HCT116 (cell line): ENCODE measurements at regions not wholly inside any gene's neighbourhood (a gene's known extent, or its start where the extent isn't known, plus 50 kb on each side); places are given as distances from the start of the nearest gene placed in this dataset.

Experiments
- ATAC-seq: fragments of 200-7000 bp; cut with Tn5 transposase; 2 replicates; pipeline ENCODE4 v1.9.1; 2020; ENCODE audit warnings: mild to moderate bottlenecking, moderate library complexity
- BruUV-seq: library from RNA; stranded (reverse); fragments of 400-500 nt; replicated peaks from 2 replicates; lab custom pipeline; 2021; lab: Mats Ljungman, UMichigan
- CTCF ChIA-PET: fragments of 300-600 bp; sonication (Branson Sonifier 250); formaldehyde crosslinking; loops from one replicate; lab custom pipeline; 2021; ENCODE audit warnings: antibody characterized with exemption; lab: Charles Lee
- POLR2A ChIA-PET: fragments of 300-600, 350-600 bp; sonication (Branson Sonifier 250); formaldehyde crosslinking; loops from one replicate; lab custom pipeline; 2021; ENCODE audit warnings: antibody characterized with exemption; lab: Charles Lee
- RAD21 ChIA-PET, 2 experiments: fragments of 300-600 bp; sonication (Branson Sonifier 250); formaldehyde crosslinking; loops; one replicate each; lab custom pipeline; 2023; ENCODE audit warnings: low total read pairs in 2 of 2; ENCODE audit not compliant: uncharacterized antibody in 2 of 2, unreplicated experiment in 2 of 2, low non-redundant PET in 1 of 2; lab: Charles Lee
- DNase-seq: peaks from one replicate; pipeline ENCODE4 v3.0.0-alpha.2; 2010; ENCODE audit warnings: low read depth, low spot score
- H2AFZ ChIP-seq: fragments of 200-600 bp; shearing (Covaris generic), sonication (generic); 2 replicates; pipeline ENCODE4 v1.6.1; 2017; ENCODE audit warnings: low read depth, mixed run types, mixed read lengths, antibody characterized with exemption, low read length; ENCODE audit not compliant: poor library complexity, severe bottlenecking
- H3K27ac ChIP-seq: 2 replicates; pipeline ENCODE4 v1.5.1; 2012; ENCODE audit warnings: low read depth, low read length
- H3K27me3 ChIP-seq: fragments of 200-600 bp; sonication (generic); 2 replicates; pipeline ENCODE4 v1.6.1; 2016; ENCODE audit warnings: mixed run types, low read length, mixed read lengths; ENCODE audit not compliant: insufficient read depth
- H3K36me3 ChIP-seq, 2 experiments: fragments of 200-500 bp in 1 of 2; fragments of 200-600 bp in 1 of 2; sonication (Bioruptor generic) in 1 of 2; sonication (generic) in 1 of 2; 2 replicates each; pipeline versions ENCODE4 v1.5.1 to v1.6.1; 2014 to 2016; ENCODE audit warnings: low read length in 2 of 2, inconsistent platforms in 1 of 2, mixed read lengths in 1 of 2, mixed run types in 1 of 2; ENCODE audit not compliant: insufficient read depth in 2 of 2, control insufficient read depth in 1 of 2
- H3K4me1 ChIP-seq, 2 experiments: fragments of 200-600 bp in 1 of 2; sonication (generic) in 1 of 2; 2 replicates each; pipeline versions ENCODE4 v1.5.1 to v1.6.1; 2012 to 2017; ENCODE audit warnings: low read length in 2 of 2, inconsistent platforms in 1 of 2, mild to moderate bottlenecking in 1 of 2, mixed read lengths in 1 of 2, mixed run types in 1 of 2, moderate library complexity in 1 of 2; ENCODE audit not compliant: insufficient read depth in 2 of 2, control insufficient read depth in 1 of 2
- H3K4me2 ChIP-seq: fragments of 200-600 bp; sonication (generic); 2 replicates; pipeline ENCODE4 v1.6.1; 2017; ENCODE audit warnings: mixed run types, low read length, mixed read lengths
- H3K4me3 ChIP-seq, 2 experiments: fragments of 200-600 bp in 1 of 2; sonication (generic) in 1 of 2; replicated peaks in 1 of 2; 2 replicates each; pipeline ENCODE4 v1.5.1; 2011 to 2016; ENCODE audit warnings: low read length in 2 of 2, control low read depth in 1 of 2, low read depth in 1 of 2, mild to moderate bottlenecking in 1 of 2, mixed read lengths in 1 of 2, mixed run types in 1 of 2
- H3K79me2 ChIP-seq: fragments of 200-600 bp; sonication (generic); 2 replicates; pipeline ENCODE4 v1.6.1; 2017; ENCODE audit warnings: mild to moderate bottlenecking, mixed run types, low read length, moderate library complexity, mixed read lengths; ENCODE audit not compliant: insufficient read depth
- H3K9ac ChIP-seq: fragments of 200-600 bp; sonication (generic); 2 replicates; pipeline ENCODE4 v1.6.1; 2016; ENCODE audit warnings: low read length, mixed read lengths
- H3K9me2 ChIP-seq: fragments of 200-600 bp; sonication (generic), shearing (Covaris generic); 2 replicates; pipeline ENCODE4 v1.6.1; 2017; ENCODE audit warnings: mixed run types, mild to moderate bottlenecking, moderate library complexity; ENCODE audit not compliant: insufficient read depth
- H3K9me3 ChIP-seq, 2 experiments: fragments of 200-500 bp in 1 of 2; fragments of 200-600 bp in 1 of 2; sonication (Bioruptor generic) in 1 of 2; sonication (generic) in 1 of 2; 2 replicates each; pipeline ENCODE4 v1.6.1; 2014 to 2017; ENCODE audit warnings: low read length in 2 of 2, mixed read lengths in 2 of 2, inconsistent platforms in 1 of 2, low read depth in 1 of 2, mild to moderate bottlenecking in 1 of 2, mixed run types in 1 of 2, moderate library complexity in 1 of 2; ENCODE audit not compliant: control insufficient read depth in 1 of 2, insufficient read depth in 1 of 2
- H4K20me1 ChIP-seq: fragments of 200-600 bp; sonication (generic), shearing (Covaris generic); 2 replicates; pipeline ENCODE4 v1.6.1; 2017; ENCODE audit warnings: mixed run types, mild to moderate bottlenecking, moderate library complexity; ENCODE audit not compliant: insufficient read depth
- CBX3 ChIP-seq: IDR thresholded peaks from 2 replicates; pipeline ENCODE4 v1.6.1; 2012; ENCODE audit warnings: low read depth
- CEBPB ChIP-seq: IDR thresholded peaks from 2 replicates; pipeline ENCODE4 v1.6.1; 2012; ENCODE audit warnings: low read depth
- EZH2 ChIP-seq: fragments of 200-600 bp; sonication (generic); IDR thresholded peaks from 2 replicates; pipeline ENCODE4 v1.6.1; 2017; ENCODE audit warnings: antibody characterized with exemption, mixed run types
- EZH2phosphoT487 ChIP-seq: fragments of 200-600 bp; IDR thresholded peaks from 2 replicates; pipeline ENCODE4 v1.6.1; 2018; ENCODE audit warnings: antibody characterized with exemption, borderline replicate concordance
- FOSL1 ChIP-seq: IDR thresholded peaks from 2 replicates; pipeline ENCODE4 v1.6.1; 2012; ENCODE audit warnings: low read depth
- MAX ChIP-seq: IDR thresholded peaks from 2 replicates; pipeline ENCODE4 v1.6.1; 2012
- POLR2A ChIP-seq: IDR thresholded peaks from 2 replicates; pipeline ENCODE4 v1.7.0; 2011; ENCODE audit warnings: borderline replicate concordance; ENCODE audit not compliant: insufficient read depth, insufficient read length; ENCODE audit errors: extremely low read depth
- RAD21 ChIP-seq: IDR thresholded peaks from 2 replicates; pipeline ENCODE4 v1.6.1; 2012; ENCODE audit warnings: low read depth, mild to moderate bottlenecking
- REST ChIP-seq: IDR thresholded peaks from 2 replicates; pipeline ENCODE4 v1.6.1; 2012; ENCODE audit warnings: low read depth
- SP1 ChIP-seq: IDR thresholded peaks from 2 replicates; pipeline ENCODE4 v1.6.1; 2012; ENCODE audit warnings: low read depth
- SRF ChIP-seq: IDR thresholded peaks from 2 replicates; pipeline ENCODE4 v1.6.1; 2012; ENCODE audit warnings: low read depth
- TCF7L2 ChIP-seq: IDR thresholded peaks from 2 replicates; pipeline ENCODE4 v1.7.0; 2011; ENCODE audit warnings: borderline replicate concordance, inconsistent platforms; ENCODE audit not compliant: insufficient read depth, insufficient read length; ENCODE audit errors: extremely low read depth
- YY1 ChIP-seq: IDR thresholded peaks from 2 replicates; pipeline ENCODE4 v1.6.1; 2011; ENCODE audit warnings: low read length, low read depth, moderate library complexity, mild to moderate bottlenecking; ENCODE audit not compliant: insufficient replicate concordance; ENCODE audit errors: extremely low read depth
- ZNF274 ChIP-seq: fragments of 200-500 bp; sonication (Bioruptor generic); IDR thresholded peaks from 2 replicates; pipeline ENCODE4 v1.6.1; 2014; ENCODE audit warnings: mild to moderate bottlenecking, low read depth, low read length, inconsistent platforms
- intact Hi-C: fragments of 100-400 bp; cut with micrococcal nuclease; formaldehyde crosslinking; loops from 2 replicates; pipeline ENCODE4 v1.10.0; 2022

GRCh38 chr9:2557693-2558092 is 63.9 kb upstream of the VLDLR start (continued):
- TF ChIP-seq SP1 (no peak), EZH2 (no peak), RAD21 (no peak)

DNA sequence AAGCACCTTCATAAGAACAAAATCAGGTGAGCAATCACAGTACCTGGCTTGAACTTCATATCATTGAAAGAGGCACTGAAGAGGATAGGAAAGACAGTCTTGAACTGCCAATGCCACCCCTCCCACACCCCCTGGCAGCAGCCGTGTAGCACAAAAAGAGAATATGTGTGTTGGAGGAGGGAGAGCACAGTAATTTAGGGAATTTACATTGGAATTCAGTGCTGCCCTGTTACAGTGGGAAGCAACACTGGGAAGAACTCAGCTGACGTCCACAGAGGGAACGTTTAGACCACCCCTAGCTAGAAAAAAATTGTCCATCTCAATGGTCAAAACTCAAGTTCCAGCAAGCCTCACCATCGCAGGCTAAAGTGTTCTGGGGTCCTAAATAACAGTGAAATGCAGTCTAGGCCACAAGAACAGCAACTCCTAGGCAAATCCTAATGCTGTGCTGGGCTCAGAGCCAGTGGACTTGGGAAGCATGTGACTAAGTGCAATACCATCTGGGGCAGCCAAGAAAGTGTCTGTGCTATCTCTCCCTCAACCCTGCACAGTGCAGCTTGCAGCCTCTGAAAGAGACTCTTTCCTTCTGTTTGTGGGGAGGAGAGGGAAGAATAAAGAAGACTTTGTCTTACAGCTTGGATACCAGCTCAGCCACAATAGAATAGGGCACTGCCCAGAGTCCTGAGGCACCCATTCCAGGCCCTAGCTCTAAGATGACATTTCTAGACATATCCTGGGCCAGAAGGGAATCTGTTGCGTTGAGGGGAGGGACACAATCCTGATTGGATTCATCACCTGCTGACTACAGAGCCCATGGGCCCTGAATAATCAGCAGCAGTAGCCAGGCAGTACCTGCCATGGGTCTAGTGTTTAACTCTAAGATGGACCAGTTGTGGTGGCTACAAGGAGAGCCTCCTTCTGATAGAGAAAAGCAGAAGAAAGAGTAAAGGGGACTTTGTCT is 62.1 kb upstream of the VLDLR start:
- ATAC-seq (peak; percentile 72), DNase-seq (no peak)
- Histone ChIP-seq H3K36me3 (no peaks in the 10 kb centered on the region), H4K20me1 (no peaks in the 10 kb centered on the region), H3K27me3 (no peaks in the 10 kb centered on the region), H2AFZ (no peak overlapping the region), H3K27ac (no peak overlapping the region), H3K4me3 (no peak overlapping the region), H3K9me3 (no peaks in the 10 kb centered on the region), H3K9ac (no peak overlapping the region), H3K79me2 (no peaks in the 10 kb centered on the region), H3K9me2 (no peaks in the 10 kb centered on the region), H3K4me2 (no peak overlapping the region), H3K4me1 (peaks cover 0 to 6% of the 10 kb centered on the region in 2 experiments; a peak in 1 of 4 replicates)
- TF ChIP-seq CEBPB (no peak), TCF7L2 (no peak), CBX3 (no peak), SRF (no peak), POLR2A (no peak), FOSL1 (no peak), EZH2phosphoT487 (no peak), REST (no peak), YY1 (no peak), MAX (no peak), ZNF274 (no peak)
- BruUV-seq: no TSS peak
- ChIA-PET RAD21 (no interaction called here), CTCF (no interaction called here), POLR2A (no interaction called here)
- intact Hi-C loops: no loop called here
